ENCODE measurements at regions not wholly inside any gene's neighbourhood (a gene's known extent, or its start where the extent isn't known, plus 50 kb on each side); places are given as distances from the start of the nearest gene placed in this dataset.

- Histone ChIP-seq H3K9me3 (ENCODE audit: low read depth) (no peaks in the 10 kb centered on the region), H3K79me2 (ENCODE audit: insufficient read depth) (no peaks in the 10 kb centered on the region), H3K4me1 (ENCODE audit: insufficient read depth) (peaks cover 44% of the 10 kb centered on the region), H3K4me3 (no peak overlapping the region), H3K9me2 (ENCODE audit: insufficient read depth) (no peaks in the 10 kb centered on the region), H3K27me3 (replicated peaks; ENCODE audit: insufficient read depth) (no peaks in the 10 kb centered on the region), H3K4me2 (ENCODE audit: unreplicated experiment) (peak overlapping the region; percentile 16), H2AFZ (no peak overlapping the region), H4K20me1 (ENCODE audit: insufficient read depth) (no peaks in the 10 kb centered on the region), H3K9ac (0 out of 2 replicates have a peak overlapping the region, but pooled peaks have one; percentile 26), H3F3A (ENCODE audit: insufficient read depth) (peaks cover 42% of the 10 kb centered on the region), H3K36me3 (ENCODE audit: low read depth) (no peaks in the 10 kb centered on the region), H3K27ac (peak overlapping the region; percentile 65)
- TF ChIP-seq EZH2phosphoT487 (IDR thresholded peaks at IDR 0.05; ENCODE audit: insufficient read depth, low read depth), result no peak
- TF ChIP-seq EZH2 (IDR thresholded peaks at IDR 0.05; ENCODE audit: insufficient read depth, poor library complexity, severe bottlenecking), result no peak
- in situ Hi-C loops (cut with MboI), result loop anchor here (25.0 kb wide), 1 partner anchor 186 kb away; no protein-coding TSS in a partner anchor
- 93 to 97% methylated on average over 4 of the region's 4 CpGs for WGBS, 2 experiments (ENCODE audit: low coverage in 1 of 2, low lambda C conversion rate in 2 of 2, missing lambda C conversion rate in 2 of 2)
- no peak for DNase-seq
Observed at GRCh38 chr13:29926098-29926476, 75.7 kb upstream of the UBL3 start.

- Histone ChIP-seq H3K4me1 (ENCODE audit: insufficient read depth) (peaks cover 44% of the 10 kb centered on the region), H3K27me3 (replicated peaks; ENCODE audit: insufficient read depth) (no peaks in the 10 kb centered on the region), H3K27ac (peak overlapping the region; percentile 92), H4K20me1 (ENCODE audit: insufficient read depth) (no peaks in the 10 kb centered on the region), H3K36me3 (ENCODE audit: low read depth) (no peaks in the 10 kb centered on the region), H3K4me2 (ENCODE audit: unreplicated experiment) (peak overlapping the region; percentile 64), H3K9me2 (ENCODE audit: insufficient read depth) (no peaks in the 10 kb centered on the region), H3K9ac (peak overlapping the region; percentile 66), H2AFZ (no peak overlapping the region), H3K4me3 (no peak overlapping the region), H3K79me2 (ENCODE audit: insufficient read depth) (no peaks in the 10 kb centered on the region), H3K9me3 (ENCODE audit: low read depth) (no peaks in the 10 kb centered on the region), H3F3A (ENCODE audit: insufficient read depth) (peaks cover 42% of the 10 kb centered on the region)
- in situ Hi-C loops (cut with MboI), result loop anchor here (25.0 kb wide), 1 partner anchor 187 kb away; no protein-coding TSS in a partner anchor
- TF ChIP-seq EZH2 (IDR thresholded peaks at IDR 0.05; ENCODE audit: insufficient read depth, poor library complexity, severe bottlenecking) (no peak), EZH2phosphoT487 (IDR thresholded peaks at IDR 0.05; ENCODE audit: insufficient read depth, low read depth) (no peak)
- WGBS, 2 experiments (ENCODE audit: low coverage in 1 of 2, low lambda C conversion rate in 2 of 2, missing lambda C conversion rate in 2 of 2), result 24 to 32% methylated on average over 3 of the region's 3 CpGs
- peak; percentile 94 for DNase-seq
Observed at GRCh38 chr13:29925457-29926097, 75.2 kb upstream of the UBL3 start.

- peak overlapping the region; percentile 38 for H3K4me3 ChIP-seq
- no peak for TF ChIP-seq EZH2 (IDR thresholded peaks at IDR 0.05; ENCODE audit: insufficient read depth, poor library complexity, severe bottlenecking)
- no peak for TF ChIP-seq EZH2phosphoT487 (IDR thresholded peaks at IDR 0.05; ENCODE audit: insufficient read depth, low read depth)
- peak overlapping the region; percentile 66 for H3K9ac ChIP-seq
Observed at GRCh38 chr13:29924482-29925350, 74.3 kb upstream of the UBL3 start.

GRCh38 chr13:29923554-29924481 is 73.4 kb upstream of the UBL3 start:
- H3K36me3 ChIP-seq (ENCODE audit: low read depth), result no peaks in the 10 kb centered on the region
- H3K4me1 ChIP-seq (ENCODE audit: insufficient read depth), result peaks cover 51% of the 10 kb centered on the region
- H3K4me3 ChIP-seq, result peak overlapping the region; percentile 38
- no peaks in the 10 kb centered on the region for H3K27me3 ChIP-seq (replicated peaks; ENCODE audit: insufficient read depth)
- in situ Hi-C loops (cut with MboI), result no loop called here
- H3K9me2 ChIP-seq (ENCODE audit: insufficient read depth), result no peaks in the 10 kb centered on the region
- H3K9me3 ChIP-seq (ENCODE audit: low read depth), result no peaks in the 10 kb centered on the region
- WGBS, 2 experiments (ENCODE audit: low coverage in 1 of 2, low lambda C conversion rate in 2 of 2, missing lambda C conversion rate in 2 of 2), result 7 to 8% methylated on average over 12 of the region's 12 CpGs
- TF ChIP-seq EZH2 (IDR thresholded peaks at IDR 0.05; ENCODE audit: insufficient read depth, poor library complexity, severe bottlenecking) (no peak), EZH2phosphoT487 (IDR thresholded peaks at IDR 0.05; ENCODE audit: insufficient read depth, low read depth) (no peak)
- H3K27ac ChIP-seq, result peak overlapping the region; percentile 92
- H3K4me2 ChIP-seq (ENCODE audit: unreplicated experiment), result peak overlapping the region; percentile 64
- H2AFZ ChIP-seq, result no peak overlapping the region
- peaks cover 42% of the 10 kb centered on the region for H3F3A ChIP-seq (ENCODE audit: insufficient read depth)
- peak; percentile 99 for DNase-seq
- H3K9ac ChIP-seq, result peak overlapping the region; percentile 66
- H3K79me2 ChIP-seq (ENCODE audit: insufficient read depth), result no peaks in the 10 kb centered on the region
- H4K20me1 ChIP-seq (ENCODE audit: insufficient read depth), result no peaks in the 10 kb centered on the region

More at GRCh38 chr13:29924482-29925350, 74.3 kb upstream of the UBL3 start:
- no peak overlapping the region for H2AFZ ChIP-seq
- H4K20me1 ChIP-seq (ENCODE audit: insufficient read depth), result no peaks in the 10 kb centered on the region
- peaks cover 44% of the 10 kb centered on the region for H3K4me1 ChIP-seq (ENCODE audit: insufficient read depth)
- no peaks in the 10 kb centered on the region for H3K9me3 ChIP-seq (ENCODE audit: low read depth)
- no peaks in the 10 kb centered on the region for H3K79me2 ChIP-seq (ENCODE audit: insufficient read depth)
- peak overlapping the region; percentile 92 for H3K27ac ChIP-seq
- no peaks in the 10 kb centered on the region for H3K9me2 ChIP-seq (ENCODE audit: insufficient read depth)
- 52 to 58% methylated on average over 12 of the region's 12 CpGs for WGBS, 2 experiments (ENCODE audit: low coverage in 1 of 2, low lambda C conversion rate in 2 of 2, missing lambda C conversion rate in 2 of 2)
- H3K4me2 ChIP-seq (ENCODE audit: unreplicated experiment), result peak overlapping the region; percentile 64
- peaks cover 42% of the 10 kb centered on the region for H3F3A ChIP-seq (ENCODE audit: insufficient read depth)
- no peaks in the 10 kb centered on the region for H3K36me3 ChIP-seq (ENCODE audit: low read depth)
- H3K27me3 ChIP-seq (replicated peaks; ENCODE audit: insufficient read depth), result no peaks in the 10 kb centered on the region
- DNase-seq, result peak; percentile 89
- in situ Hi-C loops (cut with MboI), result loop anchor here (25.0 kb wide), 1 partner anchor 188 kb away; no protein-coding TSS in a partner anchor
